ENCODE measurements at regions not wholly inside any gene's neighbourhood (a gene's known extent, or its start where the extent isn't known, plus 50 kb on each side); places are given as distances from the start of the nearest gene placed in this dataset.
"Not testable (repeated sequence)": the region's sequence is repeated elsewhere in the genome, so short reads cannot be mapped to it uniquely, and the experiment has no call there.

- TF ChIP-seq CTCF, POLR2A (IDR thresholded peaks at IDR 0.05): not testable (repeated sequence)
Observed at GRCh38 chr14:43128429-43128828, 1378.7 kb downstream of the FSCB start.
